ENCODE measurements at regions not wholly inside any gene's neighbourhood (a gene's known extent, or its start where the extent isn't known, plus 50 kb on each side); places are given as distances from the start of the nearest gene placed in this dataset.
"Not testable (repeated sequence)": the region's sequence is repeated elsewhere in the genome, so short reads cannot be mapped to it uniquely, and the experiment has no call there.

GRCh38 chr2:66156171-66156570 is 278.8 kb upstream of the MEIS1 start:
- H3K9me3 ChIP-seq (ENCODE audit: control insufficient read depth, low read length) = no peaks in the 10 kb centered on the region
- H3K27ac ChIP-seq (ENCODE audit: insufficient read depth, low read depth, low read length, poor library complexity, severe bottlenecking) = no peak overlapping the region
- no peaks in the 10 kb centered on the region for H3K4me1 ChIP-seq (ENCODE audit: control insufficient read depth, insufficient read depth, low read length)
- no peaks in the 10 kb centered on the region for H3K27me3 ChIP-seq (ENCODE audit: control insufficient read depth, insufficient read depth, low read length, poor library complexity, severe bottlenecking)
- H3K4me3 ChIP-seq (ENCODE audit: insufficient read depth, low read depth, low read length) = no peak overlapping the region
- WGBS, 2 experiments = 89% methylated on average over 1 of the region's 1 CpG; no CpG with 5 or more reads in 1 of the 2 experiments
- no peaks in the 10 kb centered on the region for H3K36me3 ChIP-seq (ENCODE audit: control insufficient read depth, insufficient read depth, low read length)

- H3K4me1 ChIP-seq (ENCODE audit: control insufficient read depth, insufficient read depth, low read length) = no peaks in the 10 kb centered on the region
- no peaks in the 10 kb centered on the region for H3K9me3 ChIP-seq (ENCODE audit: control insufficient read depth, low read length)
- H3K4me3 ChIP-seq (ENCODE audit: insufficient read depth, low read depth, low read length) = no peak overlapping the region
- WGBS, 2 experiments = 92% methylated on average over 1 of the region's 1 CpG; no CpG with 5 or more reads in 1 of the 2 experiments
- H3K36me3 ChIP-seq (ENCODE audit: control insufficient read depth, insufficient read depth, low read length) = no peaks in the 10 kb centered on the region
- H3K27ac ChIP-seq (ENCODE audit: insufficient read depth, low read depth, low read length, poor library complexity, severe bottlenecking) = no peak overlapping the region
- H3K27me3 ChIP-seq (ENCODE audit: control insufficient read depth, insufficient read depth, low read length, poor library complexity, severe bottlenecking) = no peaks in the 10 kb centered on the region
Measured at GRCh38 chr2:66153941-66154340, 281.0 kb upstream of the MEIS1 start.

GRCh38 chr2:66145490-66145889 is 289.4 kb upstream of the MEIS1 start:
- Histone ChIP-seq H3K36me3 (ENCODE audit: control insufficient read depth, insufficient read depth, low read length) (no peaks in the 10 kb centered on the region), H3K27ac (ENCODE audit: insufficient read depth, low read depth, low read length, poor library complexity, severe bottlenecking) (no peak overlapping the region), H3K27me3 (ENCODE audit: control insufficient read depth, insufficient read depth, low read length, poor library complexity, severe bottlenecking) (no peaks in the 10 kb centered on the region), H3K4me3 (ENCODE audit: insufficient read depth, low read depth, low read length) (no peak overlapping the region), H3K9me3 (ENCODE audit: control insufficient read depth, low read length) (no peaks in the 10 kb centered on the region), H3K4me1 (ENCODE audit: control insufficient read depth, insufficient read depth, low read length) (no peaks in the 10 kb centered on the region)
- WGBS, 2 experiments = 93% methylated on average over 2 of the region's 2 CpGs; no CpG with 5 or more reads in 1 of the 2 experiments

- H3K27me3 ChIP-seq (ENCODE audit: control insufficient read depth, insufficient read depth, low read length, poor library complexity, severe bottlenecking); H3K27ac ChIP-seq (ENCODE audit: insufficient read depth, low read depth, low read length, poor library complexity, severe bottlenecking); H3K9me3 ChIP-seq (ENCODE audit: control insufficient read depth, low read length); H3K36me3 ChIP-seq (ENCODE audit: control insufficient read depth, insufficient read depth, low read length); H3K4me3 ChIP-seq (ENCODE audit: insufficient read depth, low read depth, low read length); H3K4me1 ChIP-seq (ENCODE audit: control insufficient read depth, insufficient read depth, low read length): not testable (repeated sequence)
- 92 to 97% methylated on average over 7 of the region's 7 CpGs for WGBS, 2 experiments
Measured at GRCh38 chr2:66144324-66144723, 290.6 kb upstream of the MEIS1 start.

GRCh38 chr2:66137606-66138130 is 297.3 kb upstream of the MEIS1 start:
- Histone ChIP-seq H3K4me1 (ENCODE audit: control insufficient read depth, insufficient read depth, low read length) (peaks cover 19% of the 10 kb centered on the region), H3K9me3 (ENCODE audit: control insufficient read depth, low read length) (no peaks in the 10 kb centered on the region), H3K36me3 (ENCODE audit: control insufficient read depth, insufficient read depth, low read length) (no peaks in the 10 kb centered on the region), H3K27ac (ENCODE audit: insufficient read depth, low read depth, low read length, poor library complexity, severe bottlenecking) (no peak overlapping the region), H3K27me3 (ENCODE audit: control insufficient read depth, insufficient read depth, low read length, poor library complexity, severe bottlenecking) (no peaks in the 10 kb centered on the region), H3K4me3 (ENCODE audit: insufficient read depth, low read depth, low read length) (no peak overlapping the region)
- WGBS, 2 experiments = 92 to 95% methylated on average over 3 to 5 of the region's 5 CpGs

- 39 to 44% methylated on average over 4 of the region's 4 CpGs for WGBS, 2 experiments
- H3K4me3 ChIP-seq (ENCODE audit: insufficient read depth, low read depth, low read length) = no peak overlapping the region
- peaks cover 19% of the 10 kb centered on the region for H3K4me1 ChIP-seq (ENCODE audit: control insufficient read depth, insufficient read depth, low read length)
- H3K9me3 ChIP-seq (ENCODE audit: control insufficient read depth, low read length) = no peaks in the 10 kb centered on the region
- H3K36me3 ChIP-seq (ENCODE audit: control insufficient read depth, insufficient read depth, low read length) = no peaks in the 10 kb centered on the region
- H3K27ac ChIP-seq (ENCODE audit: insufficient read depth, low read depth, low read length, poor library complexity, severe bottlenecking) = no peak overlapping the region
- no peaks in the 10 kb centered on the region for H3K27me3 ChIP-seq (ENCODE audit: control insufficient read depth, insufficient read depth, low read length, poor library complexity, severe bottlenecking)
Measured at GRCh38 chr2:66134138-66134701, 300.7 kb upstream of the MEIS1 start.

- Histone ChIP-seq H3K27me3 (ENCODE audit: control insufficient read depth, insufficient read depth, low read length, poor library complexity, severe bottlenecking) (no peaks in the 10 kb centered on the region), H3K9me3 (ENCODE audit: control insufficient read depth, low read length) (no peaks in the 10 kb centered on the region), H3K36me3 (ENCODE audit: control insufficient read depth, insufficient read depth, low read length) (no peaks in the 10 kb centered on the region), H3K4me3 (ENCODE audit: insufficient read depth, low read depth, low read length) (no peak overlapping the region), H3K27ac (ENCODE audit: insufficient read depth, low read depth, low read length, poor library complexity, severe bottlenecking) (no peak overlapping the region), H3K4me1 (ENCODE audit: control insufficient read depth, insufficient read depth, low read length) (no peaks in the 10 kb centered on the region)
- 87 to 90% methylated on average over 6 of the region's 6 CpGs for WGBS, 2 experiments
Measured at GRCh38 chr2:66127656-66128055, 307.3 kb upstream of the MEIS1 start.

- Histone ChIP-seq H3K4me3 (ENCODE audit: insufficient read depth, low read depth, low read length) (no peak overlapping the region), H3K36me3 (ENCODE audit: control insufficient read depth, insufficient read depth, low read length) (no peaks in the 10 kb centered on the region), H3K27ac (ENCODE audit: insufficient read depth, low read depth, low read length, poor library complexity, severe bottlenecking) (no peak overlapping the region), H3K9me3 (ENCODE audit: control insufficient read depth, low read length) (no peaks in the 10 kb centered on the region), H3K27me3 (ENCODE audit: control insufficient read depth, insufficient read depth, low read length, poor library complexity, severe bottlenecking) (no peaks in the 10 kb centered on the region), H3K4me1 (ENCODE audit: control insufficient read depth, insufficient read depth, low read length) (no peaks in the 10 kb centered on the region)
- WGBS, 2 experiments = 87 to 97% methylated on average over 5 of the region's 5 CpGs
Measured at GRCh38 chr2:66127061-66127460, 307.9 kb upstream of the MEIS1 start.

GRCh38 chr2:66125951-66126350 is 309.0 kb upstream of the MEIS1 start:
- 77 to 79% methylated on average over 5 of the region's 5 CpGs for WGBS, 2 experiments
- Histone ChIP-seq H3K4me1 (ENCODE audit: control insufficient read depth, insufficient read depth, low read length) (no peaks in the 10 kb centered on the region), H3K36me3 (ENCODE audit: control insufficient read depth, insufficient read depth, low read length) (no peaks in the 10 kb centered on the region), H3K27me3 (ENCODE audit: control insufficient read depth, insufficient read depth, low read length, poor library complexity, severe bottlenecking) (no peaks in the 10 kb centered on the region), H3K9me3 (ENCODE audit: control insufficient read depth, low read length) (no peaks in the 10 kb centered on the region), H3K27ac (ENCODE audit: insufficient read depth, low read depth, low read length, poor library complexity, severe bottlenecking) (no peak overlapping the region), H3K4me3 (ENCODE audit: insufficient read depth, low read depth, low read length) (no peak overlapping the region)

GRCh38 chr2:66122516-66122915 is 312.4 kb upstream of the MEIS1 start:
- WGBS, 2 experiments = 96% methylated on average over 2 of the region's 2 CpGs; no CpG with 5 or more reads in 1 of the 2 experiments
- Histone ChIP-seq H3K27me3 (ENCODE audit: control insufficient read depth, insufficient read depth, low read length, poor library complexity, severe bottlenecking) (no peaks in the 10 kb centered on the region), H3K4me1 (ENCODE audit: control insufficient read depth, insufficient read depth, low read length) (no peaks in the 10 kb centered on the region)

More at GRCh38 chr2:66122516-66122915, 312.4 kb upstream of the MEIS1 start:
- Histone ChIP-seq H3K9me3 (ENCODE audit: control insufficient read depth, low read length) (no peaks in the 10 kb centered on the region), H3K4me3 (ENCODE audit: insufficient read depth, low read depth, low read length) (no peak overlapping the region), H3K27ac (ENCODE audit: insufficient read depth, low read depth, low read length, poor library complexity, severe bottlenecking) (no peak overlapping the region), H3K36me3 (ENCODE audit: control insufficient read depth, insufficient read depth, low read length) (no peaks in the 10 kb centered on the region)
